SK-N-DZ (cell line): ENCODE measurements at regions not wholly inside any gene's neighbourhood (a gene's known extent, or its start where the extent isn't known, plus 50 kb on each side); places are given as distances from the start of the nearest gene placed in this dataset.

Experiments used
- DNase-seq: peaks from one replicate; pipeline ENCODE4 v3.0.0-alpha.2; 2015; ENCODE audit warnings: low spot score

- no peak for DNase-seq
Measured at GRCh38 chr20:39518654-39519053, 556.5 kb downstream of the DHX35 start.

- DNase-seq, result no peak
Measured at GRCh38 chr20:39516964-39517363, 554.8 kb downstream of the DHX35 start.

GRCh38 chr20:39504710-39505094, 542.6 kb downstream of the DHX35 start:
- no peak for DNase-seq

GRCh38 chr20:39503902-39504709, 542.0 kb downstream of the DHX35 start:
- DNase-seq, result no peak

- DNase-seq, result no peak
Measured at GRCh38 chr20:39492223-39492797, 530.2 kb downstream of the DHX35 start.

GRCh38 chr20:39491711-39492110, 529.6 kb downstream of the DHX35 start:
- peak; percentile 91 for DNase-seq

GRCh38 chr20:39489986-39490560, 527.9 kb downstream of the DHX35 start:
- no peak for DNase-seq

- DNase-seq, result no peak
Measured at GRCh38 chr20:39480276-39481043, 518.3 kb downstream of the DHX35 start.

GRCh38 chr20:39479196-39479810, 517.2 kb downstream of the DHX35 start:
- DNase-seq, result peak; percentile 99

- peak; percentile 72 for DNase-seq
Measured at GRCh38 chr20:39474879-39475278, 512.7 kb downstream of the DHX35 start.

GRCh38 chr20:39473536-39473935, 511.4 kb downstream of the DHX35 start:
- no peak for DNase-seq

- peak; percentile 81 for DNase-seq
Measured at GRCh38 chr20:39468703-39469102, 506.6 kb downstream of the DHX35 start.

- peak; percentile 90 for DNase-seq
Measured at GRCh38 chr20:39464238-39464637, 502.1 kb downstream of the DHX35 start.

GRCh38 chr20:39462416-39462945, 500.3 kb downstream of the DHX35 start:
- DNase-seq, result no peak

- DNase-seq, result peak; percentile 55
Measured at GRCh38 chr20:39458452-39458851, 496.3 kb downstream of the DHX35 start.

GRCh38 chr20:39453890-39454289, 491.7 kb downstream of the DHX35 start:
- DNase-seq, result no peak

- DNase-seq, result no peak
Measured at GRCh38 chr20:39452583-39453340, 490.6 kb downstream of the DHX35 start.

GRCh38 chr20:39451386-39451785, 489.2 kb downstream of the DHX35 start:
- no peak for DNase-seq

- no peak for DNase-seq
Measured at GRCh38 chr20:39446397-39446796, 484.3 kb downstream of the DHX35 start.

- no peak for DNase-seq
Measured at GRCh38 chr20:39445095-39445494, 483.0 kb downstream of the DHX35 start.

- no peak for DNase-seq
Measured at GRCh38 chr20:39433466-39433865, 471.3 kb downstream of the DHX35 start.
